Endothelial cell of umbilical vein (primary cell): ENCODE measurements at regions not wholly inside any gene's neighbourhood (a gene's known extent, or its start where the extent isn't known, plus 50 kb on each side); places are given as distances from the start of the nearest gene placed in this dataset.

Experiments
- BruUV-seq: library from RNA; stranded (reverse); fragments of 400-500 nt; replicated peaks from 2 replicates; lab custom pipeline; 2021; lab: Mats Ljungman, UMichigan
- CTCF ChIA-PET: fragments of 300-600, 350-600 bp; sonication (Branson Sonifier 250); formaldehyde crosslinking; loops from one replicate; lab custom pipeline; 2021; ENCODE audit warnings: antibody characterized with exemption, inconsistent platforms; lab: Charles Lee
- POLR2A ChIA-PET: fragments of 300-600, 350-600 bp; sonication (Branson Sonifier 250); formaldehyde crosslinking; loops from one replicate; lab custom pipeline; 2021; ENCODE audit warnings: antibody characterized with exemption, inconsistent platforms; lab: Charles Lee
- DNase-seq: peaks from one replicate; pipeline ENCODE4 v3.0.0-alpha.2; 2011; ENCODE audit warnings: low read depth, low spot score
- FAIRE-seq: peaks from 2 replicates; lab custom pipeline; 2011; peaks lifted over from hg19 to GRCh38; lab: Jason Lieb, UNC
- H2AFZ ChIP-seq: 2 replicates; pipeline ENCODE4 v1.6.0; 2012; ENCODE audit warnings: low read depth, low read length, control low read depth, inconsistent platforms
- H3K27ac ChIP-seq: 2 replicates; pipeline ENCODE4 v1.5.1; 2011; ENCODE audit warnings: low read depth, mild to moderate bottlenecking, control low read depth, low read length, moderate library complexity; ENCODE audit not compliant: insufficient read depth
- H3K27me3 ChIP-seq, 2 experiments: 2 replicates each; pipeline versions ENCODE4 v1.6.0 to v1.6.1; 2011; ENCODE audit warnings: low read length in 2 of 2, mixed read lengths in 1 of 2; ENCODE audit not compliant: control insufficient read depth in 2 of 2, insufficient read depth in 2 of 2
- H3K36me3 ChIP-seq, 2 experiments: 2 replicates in 1 of 2; 3 replicates in 1 of 2; pipeline ENCODE4 v1.5.1; 2011; ENCODE audit warnings: low read length in 2 of 2, mild to moderate bottlenecking in 1 of 2, moderate library complexity in 1 of 2; ENCODE audit not compliant: control insufficient read depth in 2 of 2, insufficient read depth in 2 of 2; ENCODE audit errors: extremely low read depth in 1 of 2
- H3K4me1 ChIP-seq: 3 replicates; pipeline ENCODE4 v1.5.1; 2011; ENCODE audit warnings: mild to moderate bottlenecking, low read length; ENCODE audit not compliant: control insufficient read depth, insufficient read depth; ENCODE audit errors: extremely low read depth
- H3K4me2 ChIP-seq: 2 replicates; pipeline ENCODE4 v1.6.1; 2011; ENCODE audit warnings: low read length, control low read depth, mixed read lengths; ENCODE audit not compliant: insufficient read depth
- H3K4me3 ChIP-seq, 3 experiments: fragments of 200-600 bp in 1 of 3; sonication (generic), shearing (Covaris generic) in 1 of 3; replicated peaks in 1 of 3; 2 replicates each; pipeline ENCODE4 v1.5.1; 2011 to 2016; ENCODE audit warnings: control low read depth in 3 of 3, low read length in 3 of 3, mild to moderate bottlenecking in 2 of 3, inconsistent platforms in 1 of 3, low read depth in 1 of 3, moderate library complexity in 1 of 3; ENCODE audit not compliant: insufficient read depth in 1 of 3
- H3K79me2 ChIP-seq: 2 replicates; pipeline ENCODE4 v1.6.0; 2012; ENCODE audit warnings: low read length, inconsistent platforms; ENCODE audit not compliant: control insufficient read depth, insufficient read depth
- H3K9ac ChIP-seq: replicated peaks from 2 replicates; pipeline ENCODE3; 2011; ENCODE audit warnings: low read length, control low read depth; ENCODE audit not compliant: insufficient read depth; ENCODE audit errors: extremely low read depth
- H3K9me1 ChIP-seq: replicated peaks from 3 replicates; pipeline ENCODE4 v1.6.0; 2011; ENCODE audit warnings: mild to moderate bottlenecking, low read length; ENCODE audit not compliant: control insufficient read depth, insufficient read depth; ENCODE audit errors: extremely low read depth
- H3K9me3 ChIP-seq: replicated peaks from 2 replicates; pipeline ENCODE4 v1.5.1; 2012; ENCODE audit warnings: low read length, inconsistent platforms; ENCODE audit not compliant: control insufficient read depth, insufficient read depth
- H4K20me1 ChIP-seq: replicated peaks from 2 replicates; pipeline ENCODE3; 2011; ENCODE audit warnings: mild to moderate bottlenecking, low read length; ENCODE audit not compliant: control insufficient read depth, insufficient read depth; ENCODE audit errors: extremely low read depth
- EZH2 ChIP-seq: IDR thresholded peaks from 2 replicates; pipeline ENCODE4 v1.6.1; 2012; ENCODE audit warnings: borderline replicate concordance, low read depth, mild to moderate bottlenecking, moderate library complexity, low read length, inconsistent platforms; ENCODE audit not compliant: severe bottlenecking
- FOS ChIP-seq: IDR thresholded peaks from 2 replicates; pipeline ENCODE4 v1.6.1; 2011; ENCODE audit warnings: mild to moderate bottlenecking, low read length, moderate library complexity, borderline replicate concordance; ENCODE audit not compliant: insufficient read depth
- GATA2 ChIP-seq: IDR thresholded peaks from 2 replicates; pipeline ENCODE4 v1.7.0; 2011; ENCODE audit warnings: low read depth, mild to moderate bottlenecking, moderate library complexity, mixed read lengths, low read length; ENCODE audit not compliant: insufficient read length, insufficient read depth
- JUN ChIP-seq: IDR thresholded peaks from 2 replicates; pipeline ENCODE4 v1.6.1; 2011; ENCODE audit warnings: borderline replicate concordance, low read depth; ENCODE audit not compliant: insufficient read length, insufficient read depth
- MYC ChIP-seq: IDR thresholded peaks from one replicate; pipeline ENCODE4 v1.6.1; 2011; ENCODE audit warnings: mild to moderate bottlenecking, low read depth, low read length
- POLR2A ChIP-seq: IDR thresholded peaks from 2 replicates; pipeline ENCODE4 v1.6.1; 2012; ENCODE audit warnings: low read depth, mild to moderate bottlenecking, control low read depth, low read length
- POLR2AphosphoS5 ChIP-seq: IDR thresholded peaks from 2 replicates; pipeline ENCODE4 v1.6.1; 2012; ENCODE audit warnings: low read depth, mild to moderate bottlenecking, control low read depth, low read length, moderate library complexity; ENCODE audit not compliant: insufficient read depth
- dilution Hi-C: fragments of 300-500 bp; cut with MboI; formaldehyde crosslinking; loops from one replicate; pipeline ENCODE4 v1.15.0; 2019; ENCODE audit warnings: low sequenced_read_pairs; ENCODE audit not compliant: extremely low pct_ligation_motif_present
- intact Hi-C: fragments of 100-400 bp; cut with micrococcal nuclease; formaldehyde crosslinking; loops from one replicate; pipeline ENCODE4 v1.10.0; 2022
- TF ChIP-seq, protein P1 (sequence below): IDR thresholded peaks from 2 replicates; pipeline ENCODE4 v1.6.1; 2011; ENCODE audit not compliant: insufficient read depth, insufficient read length
- TF ChIP-seq, protein P2 (sequence below), 2 donors: IDR thresholded peaks; 1 replicate in 1 of 2; 2 replicates in 1 of 2; pipeline ENCODE4 v1.5.1; 2011; ENCODE audit warnings: low read length in 2 of 2, mild to moderate bottlenecking in 2 of 2, moderate library complexity in 2 of 2, control low read depth in 1 of 2, inconsistent platforms in 1 of 2, low read depth in 1 of 2; ENCODE audit not compliant: insufficient read depth in 1 of 2; ENCODE audit errors: extremely low read depth in 1 of 2

DNA sequence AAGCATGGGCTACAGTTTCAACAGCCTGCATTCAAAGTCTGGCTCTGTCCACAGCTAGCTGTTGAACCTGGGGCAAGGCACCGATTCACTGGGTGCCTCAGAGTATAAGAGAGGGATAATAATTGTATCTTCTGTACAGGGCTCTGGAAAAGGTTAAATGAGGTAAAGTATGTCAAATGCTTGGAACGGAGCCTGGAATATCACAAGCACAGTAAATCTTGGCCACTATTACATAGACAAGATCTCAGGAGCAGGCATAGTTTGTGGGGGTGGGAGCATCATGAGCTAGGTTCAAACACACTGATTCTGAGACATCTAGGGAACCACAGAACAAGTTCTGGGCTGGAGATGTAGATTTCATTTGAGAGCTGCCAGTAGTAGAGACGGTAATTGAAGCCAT lies 203.7 kb upstream of the NUDT4 start:
- Histone ChIP-seq H3K27ac (no peak overlapping the region), H3K9me1 (no peaks in the 10 kb centered on the region), H3K4me1 (peaks cover 26% of the 10 kb centered on the region), H3K79me2 (no peaks in the 10 kb centered on the region), H3K4me3 (no peak overlapping the region), H3K9ac (no peak overlapping the region), H2AFZ (no peak overlapping the region), H3K27me3 (no peaks in the 10 kb centered on the region), H3K9me3 (no peaks in the 10 kb centered on the region), H3K4me2 (no peak overlapping the region), H3K36me3 (no peaks in the 10 kb centered on the region), H4K20me1 (no peaks in the 10 kb centered on the region)
- no peak for FAIRE-seq
- dilution Hi-C loops = no loop called here
- TF ChIP-seq MYC = no peak
- TF ChIP-seq POLR2A = no peak
- TF ChIP-seq, protein P1, sequence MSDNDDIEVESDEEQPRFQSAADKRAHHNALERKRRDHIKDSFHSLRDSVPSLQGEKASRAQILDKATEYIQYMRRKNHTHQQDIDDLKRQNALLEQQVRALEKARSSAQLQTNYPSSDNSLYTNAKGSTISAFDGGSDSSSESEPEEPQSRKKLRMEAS = no peak
- DNase-seq = peak; percentile 35
- intact Hi-C loops = no loop called here
- no TSS peak for BruUV-seq
- CTCF ChIA-PET = no interaction called here
- POLR2A ChIA-PET = no interaction called here

DNA sequence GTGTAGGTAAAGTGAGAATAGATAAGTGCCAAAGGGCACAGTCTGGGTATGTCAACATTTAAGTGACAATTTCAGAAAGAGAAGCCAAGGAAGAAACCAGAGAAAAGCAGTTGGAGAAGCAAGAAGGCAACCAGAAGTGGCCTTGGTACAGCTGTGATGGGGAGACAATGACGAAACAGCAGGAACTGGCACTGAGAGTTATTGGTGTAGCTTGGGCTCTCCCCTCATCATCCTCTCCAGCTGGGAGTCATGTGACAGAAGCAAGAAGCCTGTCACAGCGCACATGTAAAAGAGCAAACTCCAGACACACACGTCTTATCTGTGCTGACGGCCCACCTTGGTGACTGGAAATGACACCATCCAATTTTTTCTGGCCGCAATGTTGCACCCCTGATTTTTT lies 203.3 kb upstream of the NUDT4 start:
- H3K36me3 ChIP-seq = no peaks in the 10 kb centered on the region
- H3K27ac ChIP-seq = no peak overlapping the region
- peaks cover 26% of the 10 kb centered on the region for H3K4me1 ChIP-seq
- no peaks in the 10 kb centered on the region for H4K20me1 ChIP-seq
- no peak overlapping the region for H3K9ac ChIP-seq
- ChIA-PET CTCF (no interaction called here), POLR2A (no interaction called here)
- dilution Hi-C loops = no loop called here
- DNase-seq (no peak), FAIRE-seq (no peak)
- H3K27me3 ChIP-seq = no peaks in the 10 kb centered on the region
- no peak overlapping the region for H3K4me2 ChIP-seq
- H3K79me2 ChIP-seq = no peaks in the 10 kb centered on the region
- intact Hi-C loops = no loop called here
- H3K4me3 ChIP-seq = no peak overlapping the region
- TF ChIP-seq, protein P1 = no peak
- TF ChIP-seq EZH2 (no peak), GATA2 (no peak), POLR2A (no peak), POLR2AphosphoS5 (no peak), JUN (no peak), FOS (no peak), MYC (no peak)
- TF ChIP-seq, protein P2, sequence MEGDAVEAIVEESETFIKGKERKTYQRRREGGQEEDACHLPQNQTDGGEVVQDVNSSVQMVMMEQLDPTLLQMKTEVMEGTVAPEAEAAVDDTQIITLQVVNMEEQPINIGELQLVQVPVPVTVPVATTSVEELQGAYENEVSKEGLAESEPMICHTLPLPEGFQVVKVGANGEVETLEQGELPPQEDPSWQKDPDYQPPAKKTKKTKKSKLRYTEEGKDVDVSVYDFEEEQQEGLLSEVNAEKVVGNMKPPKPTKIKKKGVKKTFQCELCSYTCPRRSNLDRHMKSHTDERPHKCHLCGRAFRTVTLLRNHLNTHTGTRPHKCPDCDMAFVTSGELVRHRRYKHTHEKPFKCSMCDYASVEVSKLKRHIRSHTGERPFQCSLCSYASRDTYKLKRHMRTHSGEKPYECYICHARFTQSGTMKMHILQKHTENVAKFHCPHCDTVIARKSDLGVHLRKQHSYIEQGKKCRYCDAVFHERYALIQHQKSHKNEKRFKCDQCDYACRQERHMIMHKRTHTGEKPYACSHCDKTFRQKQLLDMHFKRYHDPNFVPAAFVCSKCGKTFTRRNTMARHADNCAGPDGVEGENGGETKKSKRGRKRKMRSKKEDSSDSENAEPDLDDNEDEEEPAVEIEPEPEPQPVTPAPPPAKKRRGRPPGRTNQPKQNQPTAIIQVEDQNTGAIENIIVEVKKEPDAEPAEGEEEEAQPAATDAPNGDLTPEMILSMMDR (IDR thresholded peaks at IDR 0.05; ENCODE audit: extremely low read depth in 1 of 2, insufficient read depth in 1 of 2, low read depth in 1 of 2, low read length in 2 of 2) = no peak
- BruUV-seq = no TSS peak
- no peaks in the 10 kb centered on the region for H3K9me1 ChIP-seq
- H3K9me3 ChIP-seq = no peaks in the 10 kb centered on the region
- no peak overlapping the region for H2AFZ ChIP-seq
